ENCODE measurements at regions not wholly inside any gene's neighbourhood (a gene's known extent, or its start where the extent isn't known, plus 50 kb on each side); places are given as distances from the start of the nearest gene placed in this dataset.

- ATAC-seq (no peak), DNase-seq (ENCODE audit: low read depth, low spot score) (no peak)
- POLR2A ChIA-PET, result interaction anchor here (0.5 kb wide), 1 partner anchor 185 kb away, joined by 3 read pairs; no protein-coding TSS in a partner anchor
- no peak for TF ChIP-seq SIN3A (IDR thresholded peaks at IDR 0.05; ENCODE audit: borderline replicate concordance, insufficient read depth, low read depth, low read length)
- TF ChIP-seq CTCF (IDR thresholded peaks at IDR 0.05), result no peak
- TF ChIP-seq TCF7L2 (IDR thresholded peaks at IDR 0.05; ENCODE audit: low read depth, low read length), result no peak
- no peak for TF ChIP-seq POLR2AphosphoS5 (IDR thresholded peaks at IDR 0.05; ENCODE audit: low read depth, low read length)
- no peak for TF ChIP-seq REST (IDR thresholded peaks at IDR 0.05; ENCODE audit: insufficient read depth in 1 of 2, low read depth in 2 of 2, low read length in 1 of 2)
- Histone ChIP-seq H3K4me3 (ENCODE audit: low read depth in 2 of 2, low read length in 2 of 2) (no peak overlapping the region), H3K36me3 (ENCODE audit: control insufficient read depth, insufficient read depth, low read length) (no peaks in the 10 kb centered on the region), H3K4me1 (ENCODE audit: control insufficient read depth, insufficient read depth, low read length) (no peaks in the 10 kb centered on the region), H3K27me3 (ENCODE audit: control insufficient read depth, insufficient read depth, low read length) (no peaks in the 10 kb centered on the region), H3K27ac (ENCODE audit: low read length) (no peak overlapping the region), H3K9me3 (ENCODE audit: control insufficient read depth, insufficient read depth, low read depth, low read length) (no peaks in the 10 kb centered on the region)
- no TSS peak for BruUV-seq (replicated peaks)
- in situ Hi-C loops (cut with HindIII; ENCODE audit: low pct_unique_long_range_greater_than_20kb, low sequenced_read_pairs) (no loop called here), intact Hi-C loops (cut with micrococcal nuclease; ENCODE audit: unreplicated experiment) (no loop called here)
- CTCF ChIA-PET, result no interaction called here
These were observed 334.4 kb upstream of the TRIB2 start for GRCh38 chr2:12382366-12382765.

- ChIA-PET POLR2A (no interaction called here), CTCF (no interaction called here)
- Histone ChIP-seq H3K4me3 (ENCODE audit: low read depth in 2 of 2, low read length in 2 of 2) (no peak overlapping the region), H3K36me3 (ENCODE audit: control insufficient read depth, insufficient read depth, low read length) (no peaks in the 10 kb centered on the region), H3K9me3 (ENCODE audit: control insufficient read depth, insufficient read depth, low read depth, low read length) (no peaks in the 10 kb centered on the region), H3K4me1 (ENCODE audit: control insufficient read depth, insufficient read depth, low read length) (no peaks in the 10 kb centered on the region), H3K27me3 (ENCODE audit: control insufficient read depth, insufficient read depth, low read length) (no peaks in the 10 kb centered on the region), H3K27ac (ENCODE audit: low read length) (no peak overlapping the region)
- intact Hi-C loops (cut with micrococcal nuclease; ENCODE audit: unreplicated experiment), result no loop called here
- ATAC-seq (no peak), DNase-seq (ENCODE audit: low read depth, low spot score) (no peak)
- in situ Hi-C loops (cut with HindIII; ENCODE audit: low pct_unique_long_range_greater_than_20kb, low sequenced_read_pairs), result no loop called here
- TF ChIP-seq SIN3A (IDR thresholded peaks at IDR 0.05; ENCODE audit: borderline replicate concordance, insufficient read depth, low read depth, low read length) (no peak), CTCF (IDR thresholded peaks at IDR 0.05) (no peak), TCF7L2 (IDR thresholded peaks at IDR 0.05; ENCODE audit: low read depth, low read length) (no peak), POLR2AphosphoS5 (IDR thresholded peaks at IDR 0.05; ENCODE audit: low read depth, low read length) (no peak), REST (IDR thresholded peaks at IDR 0.05; ENCODE audit: insufficient read depth in 1 of 2, low read depth in 2 of 2, low read length in 1 of 2) (no peak)
- BruUV-seq (replicated peaks), result no TSS peak
These were observed 327.2 kb upstream of the TRIB2 start for GRCh38 chr2:12389344-12390045.

All from Panc1 (cell line).